Esophagus squamous epithelium (tissue), 5 donors: ENCODE measurements at regions not wholly inside any gene's neighbourhood (a gene's known extent, or its start where the extent isn't known, plus 50 kb on each side); places are given as distances from the start of the nearest gene placed in this dataset.

ENCODE experiments used
- DNase-seq: peaks from one replicate; lab custom pipeline; 2025; lab: John Stamatoyannopoulos, UW
- H3K27ac ChIP-seq, 4 donors: fragments of 200-600 bp; sonication (generic); one replicate each; pipeline ENCODE4 v1.5.1; 2016 to 2019; ENCODE audit warnings: mild to moderate bottlenecking in 1 of 4
- H3K27me3 ChIP-seq, 4 donors: fragments of 200-600 bp; sonication (generic); 1 replicate in 3 of 4; 2 replicates in 1 of 4; pipeline versions ENCODE4 v1.5.1 to v1.6.0; 2017 to 2021; ENCODE audit warnings: antibody characterized with exemption in 1 of 4
- H3K36me3 ChIP-seq, 3 donors: fragments of 200-600 bp; sonication (generic); one replicate each; pipeline ENCODE4 v1.5.1; 2016 to 2019
- H3K4me1 ChIP-seq, 3 donors: fragments of 200-600 bp; sonication (generic); one replicate each; pipeline ENCODE4 v1.5.1; 2017 to 2019
- H3K4me3 ChIP-seq, 4 donors: fragments of 200-600 bp; sonication (generic); 1 replicate in 3 of 4; 2 replicates in 1 of 4; pipeline ENCODE4 v1.5.1; 2016 to 2019; ENCODE audit warnings: mild to moderate bottlenecking in 2 of 4, moderate library complexity in 1 of 4
- H3K9me3 ChIP-seq, 3 donors: fragments of 200-600 bp; sonication (generic); one replicate each; pipeline ENCODE4 v1.5.1; 2016 to 2019
- CTCF ChIP-seq, 6 experiments: fragments of 450-650 bp in 4 of 6; fragments of 200-600 bp in 2 of 6; sonication (generic) in 2 of 6; IDR thresholded peaks; one replicate each; pipeline ENCODE4 v1.5.1; 2016 to 2019; ENCODE audit warnings: antibody characterized with exemption in 6 of 6, mild to moderate bottlenecking in 4 of 6, moderate library complexity in 4 of 6
- POLR2A ChIP-seq, 4 donors: fragments of 450-650 bp; IDR thresholded peaks; one replicate each; pipeline ENCODE4 v1.6.1; 2017; ENCODE audit warnings: antibody characterized with exemption in 4 of 4, mild to moderate bottlenecking in 4 of 4, moderate library complexity in 3 of 4
- WGBS, 2 donors: methylation state at CpG; one replicate each; pipeline ENCODE4 v1.1.5; 2018; 5-methylcytosine and 5-hydroxymethylcytosine counted together
- intact Hi-C: fragments of 100-400 bp; cut with DNase I; formaldehyde crosslinking; loops from one replicate; pipeline ENCODE4 v1.15.0; 2022
- donor health status: DM: yes; HTN: yes; CAD: no.

DNA sequence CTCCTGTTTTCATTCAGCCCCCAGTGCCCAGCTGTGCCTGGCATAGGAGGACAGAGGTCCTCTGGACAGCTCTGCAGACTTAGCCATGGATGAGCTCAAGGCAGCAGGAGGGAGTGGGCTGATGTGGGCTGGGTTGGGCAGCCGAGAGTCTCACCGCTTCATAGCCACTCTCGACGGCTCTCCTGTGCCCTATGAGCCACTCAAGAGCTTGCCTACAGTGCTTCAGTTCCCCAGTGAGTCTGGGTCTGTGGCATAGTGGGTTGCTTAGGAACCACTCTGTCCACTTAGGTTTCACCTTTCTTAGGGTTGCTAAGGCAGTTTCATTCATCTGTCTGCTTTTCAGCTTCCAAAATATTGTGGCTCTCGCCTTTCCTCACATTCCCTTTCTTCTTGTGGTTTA lies 296.8 kb downstream of the ICE1 start:
- no peak for TF ChIP-seq POLR2A (IDR thresholded peaks at IDR 0.05)
- TF ChIP-seq CTCF (IDR thresholded peaks at IDR 0.05), result no peak
- 50 to 88% methylated on average over 1 to 5 of the region's 5 CpGs for WGBS, 2 donors
- Histone ChIP-seq H3K4me3 (no peak overlapping the region), H3K4me1 (no peaks in the 10 kb centered on the region), H3K36me3 (no peaks in the 10 kb centered on the region), H3K27ac (no peak overlapping the region), H3K27me3 (no peaks in the 10 kb centered on the region), H3K9me3 (no peaks in the 10 kb centered on the region)
- intact Hi-C loops, result no loop called here
- no peak for DNase-seq

DNA sequence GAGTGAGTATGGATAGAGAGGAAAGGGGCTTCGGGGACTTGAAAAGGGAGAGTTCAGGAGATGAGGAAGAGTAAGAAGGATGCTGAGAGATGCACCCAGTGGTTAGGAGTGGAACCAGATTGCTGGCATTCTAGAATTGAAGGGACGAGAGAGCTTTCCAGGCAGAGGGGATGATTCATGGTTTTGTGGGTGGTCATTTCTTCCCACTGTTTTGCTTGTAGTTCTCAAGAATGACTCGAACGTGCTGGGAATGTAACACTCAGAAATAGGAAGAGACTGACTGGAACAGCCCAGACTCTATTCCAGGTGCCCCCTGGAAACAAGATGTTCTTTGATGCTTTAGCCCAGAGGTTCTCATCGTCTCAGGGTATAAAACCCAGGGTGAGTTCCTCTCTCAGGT lies 294.2 kb downstream of the ICE1 start:
- no peak for TF ChIP-seq CTCF (IDR thresholded peaks at IDR 0.05)
- TF ChIP-seq POLR2A (IDR thresholded peaks at IDR 0.05), result no peak
- WGBS, 2 donors, result 54 to 71% methylated on average over 5 of the region's 5 CpGs
- DNase-seq, result no peak
- no peak overlapping the region for H3K4me3 ChIP-seq
- intact Hi-C loops, result no loop called here
- H3K27me3 ChIP-seq, result no peaks in the 10 kb centered on the region
- H3K36me3 ChIP-seq, result no peaks in the 10 kb centered on the region
- no peaks in the 10 kb centered on the region for H3K9me3 ChIP-seq
- no peak overlapping the region for H3K27ac ChIP-seq
- H3K4me1 ChIP-seq, result no peaks in the 10 kb centered on the region

GRCh38 chr5:5711592-5711991 lies 289.1 kb downstream of the ICE1 start:
- DNase-seq, result no peak
- H3K4me3 ChIP-seq, result no peak overlapping the region
- 26 to 27% methylated on average over 1 of the region's 1 CpG for WGBS, 2 donors
- intact Hi-C loops, result no loop called here
- no peaks in the 10 kb centered on the region for H3K4me1 ChIP-seq
- H3K9me3 ChIP-seq, result no peaks in the 10 kb centered on the region
- TF ChIP-seq CTCF (IDR thresholded peaks at IDR 0.05), result no peak
- no peak for TF ChIP-seq POLR2A (IDR thresholded peaks at IDR 0.05)
- no peak overlapping the region for H3K27ac ChIP-seq
- no peaks in the 10 kb centered on the region for H3K27me3 ChIP-seq
- no peaks in the 10 kb centered on the region for H3K36me3 ChIP-seq

DNA sequence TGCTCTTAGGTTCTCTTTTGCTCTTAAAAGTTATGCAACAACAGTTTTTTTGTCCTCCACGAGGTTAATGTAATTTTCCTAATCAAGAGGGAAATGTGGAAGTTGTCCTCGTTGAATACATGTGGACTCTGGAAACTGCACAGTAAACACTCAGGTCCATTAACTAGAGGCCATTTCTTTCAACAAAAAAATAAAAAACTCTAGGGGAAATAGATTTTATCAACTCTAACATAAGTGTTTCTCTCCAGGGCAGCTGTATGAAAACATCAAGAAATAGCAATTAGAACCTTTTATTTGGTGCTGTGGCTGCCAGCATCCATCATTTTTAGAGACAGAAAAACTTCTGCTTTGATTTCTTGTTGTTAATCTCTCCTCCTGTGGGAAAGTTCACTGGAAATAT lies 288.6 kb downstream of the ICE1 start:
- TF ChIP-seq POLR2A (IDR thresholded peaks at IDR 0.05), result no peak
- TF ChIP-seq CTCF (IDR thresholded peaks at IDR 0.05), result no peak
- intact Hi-C loops, result no loop called here
- H3K4me3 ChIP-seq, result no peak overlapping the region
- no peaks in the 10 kb centered on the region for H3K4me1 ChIP-seq
- no peak for DNase-seq
- H3K27ac ChIP-seq, result no peak overlapping the region
- no peaks in the 10 kb centered on the region for H3K9me3 ChIP-seq
- no peaks in the 10 kb centered on the region for H3K27me3 ChIP-seq
- no peaks in the 10 kb centered on the region for H3K36me3 ChIP-seq
- WGBS, 2 donors, result 8 to 13% methylated on average over 2 of the region's 2 CpGs

GRCh38 chr5:5710471-5710870 lies 288.0 kb downstream of the ICE1 start:
- H3K27ac ChIP-seq, result no peak overlapping the region
- TF ChIP-seq CTCF (IDR thresholded peaks at IDR 0.05), result no peak
- TF ChIP-seq POLR2A (IDR thresholded peaks at IDR 0.05), result no peak
- H3K4me3 ChIP-seq, result no peak overlapping the region
- H3K27me3 ChIP-seq, result no peaks in the 10 kb centered on the region
- DNase-seq, result no peak
- H3K36me3 ChIP-seq, result no peaks in the 10 kb centered on the region
- intact Hi-C loops, result no loop called here
- whole genome bisulfite sequencing, 2 donors, result 69 to 74% methylated on average over 7 to 8 of the region's 8 CpGs
- H3K4me1 ChIP-seq, result no peaks in the 10 kb centered on the region
- H3K9me3 ChIP-seq, result no peaks in the 10 kb centered on the region
